ENCODE measurements at regions not wholly inside any gene's neighbourhood (a gene's known extent, or its start where the extent isn't known, plus 50 kb on each side); places are given as distances from the start of the nearest gene placed in this dataset.

DNA sequence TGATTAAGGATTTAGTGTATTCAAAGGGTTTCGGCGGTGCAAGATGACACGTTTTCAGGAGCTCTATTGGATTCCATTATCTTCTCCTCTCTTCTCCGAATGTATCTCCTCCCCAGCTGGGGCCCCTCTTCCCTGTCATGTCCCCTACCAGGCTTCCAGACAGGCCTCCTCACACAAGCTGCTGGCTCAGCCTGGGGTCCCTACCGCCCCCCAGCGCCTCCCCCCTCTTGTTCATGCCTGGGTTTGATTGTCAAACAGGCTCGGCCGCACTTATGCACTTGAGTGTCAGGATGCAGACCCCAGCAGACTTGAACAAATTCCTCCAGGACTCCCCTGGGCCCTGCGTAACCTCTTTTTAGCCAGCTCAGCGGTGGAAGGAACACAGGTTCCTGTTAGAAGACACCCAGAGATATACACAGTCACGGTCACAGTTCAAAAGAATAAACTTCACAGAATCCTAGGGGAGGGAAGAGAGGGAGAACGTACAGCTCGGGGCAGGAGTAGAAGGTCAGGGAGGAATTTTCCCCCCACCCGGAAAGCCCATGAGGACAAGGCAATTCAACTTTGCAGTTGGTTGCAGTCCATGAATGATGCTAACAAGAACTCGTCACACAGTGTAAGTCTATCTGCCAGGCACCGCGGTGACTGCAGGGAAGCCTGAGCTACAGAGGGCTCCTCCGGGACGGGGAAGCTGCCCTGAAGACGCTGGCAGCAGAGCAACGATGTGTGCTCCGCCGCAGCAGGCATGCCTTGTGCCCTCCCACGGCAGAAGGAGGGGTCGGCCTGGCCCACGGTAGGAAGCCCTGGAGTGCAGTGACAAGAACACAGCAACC is 560.0 kb downstream of the BNC2 start:
- peak overlapping the region; percentile 53 for H3K27ac Mint-ChIP-seq
- TF ChIP-seq CTCF (conservative IDR thresholded peaks at IDR 0.05), result no peak
- peaks cover 5% of the 10 kb centered on the region for H3K9me3 Mint-ChIP-seq
- no peak for DNase-seq (ENCODE audit: extremely low spot score, unreplicated experiment)
- no peaks in the 10 kb centered on the region for H3K36me3 Mint-ChIP-seq
- peaks cover 8% of the 10 kb centered on the region for H3K27me3 Mint-ChIP-seq
- peaks cover 53% of the 10 kb centered on the region for H3K4me1 Mint-ChIP-seq (ENCODE audit: unreplicated experiment)
- no peak overlapping the region for H3K4me3 Mint-ChIP-seq

DNA sequence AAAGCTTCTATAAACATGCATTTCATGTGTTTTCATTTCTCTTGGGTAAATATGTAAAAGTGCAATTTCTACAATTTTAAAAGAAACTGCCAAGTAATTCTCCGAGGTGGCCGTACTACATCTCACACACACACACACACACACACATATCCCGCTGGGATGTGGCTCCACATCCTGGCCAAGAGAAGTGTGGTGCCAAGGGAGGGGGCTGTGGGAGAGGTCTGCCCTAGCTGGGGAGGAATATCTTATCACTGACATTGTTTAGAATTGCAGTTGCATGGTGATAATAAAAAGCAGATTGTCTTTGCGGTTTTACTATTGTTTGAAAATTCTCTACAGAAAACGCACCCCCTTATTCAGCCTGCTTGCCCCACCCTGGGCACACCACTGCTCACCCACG is 558.4 kb downstream of the BNC2 start:
- Mint-ChIP-seq H3K27me3 (peaks cover 8% of the 10 kb centered on the region), H3K4me1 (ENCODE audit: unreplicated experiment) (peaks cover 57% of the 10 kb centered on the region), H3K4me3 (no peak overlapping the region), H3K36me3 (no peaks in the 10 kb centered on the region), H3K9me3 (peaks cover 5% of the 10 kb centered on the region), H3K27ac (no peak overlapping the region)
- DNase-seq (ENCODE audit: extremely low spot score, unreplicated experiment), result no peak
- TF ChIP-seq CTCF (conservative IDR thresholded peaks at IDR 0.05), result no peak

DNA sequence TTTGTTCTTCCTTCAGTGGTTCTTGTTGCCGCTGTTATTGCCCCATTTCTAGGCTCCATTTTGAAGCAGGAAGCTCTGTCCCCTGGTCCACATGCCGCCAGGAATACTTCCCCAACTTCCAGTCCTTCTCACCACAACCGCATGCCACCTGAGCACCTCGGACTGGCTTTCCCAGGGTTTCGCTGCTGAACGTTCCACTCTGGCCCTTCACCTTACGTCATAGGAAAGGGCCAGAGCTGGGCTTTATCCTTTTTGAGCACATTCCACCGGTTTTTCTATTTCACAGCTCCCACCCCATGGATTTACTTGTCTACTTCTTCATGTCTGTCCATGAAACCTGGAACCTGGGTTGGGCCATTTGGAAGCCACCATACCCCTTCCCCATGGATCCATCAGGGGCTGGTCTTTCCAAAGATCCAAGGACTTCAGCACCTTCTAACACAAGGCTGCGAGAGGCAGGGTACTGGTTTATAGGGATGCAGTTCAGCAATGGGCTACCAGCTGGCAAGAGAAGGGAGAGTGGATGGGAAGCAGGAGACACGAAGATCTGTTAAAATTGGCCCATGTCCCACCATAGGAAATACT is 557.4 kb downstream of the BNC2 start:
- TF ChIP-seq CTCF (conservative IDR thresholded peaks at IDR 0.05), result no peak
- Mint-ChIP-seq H3K27ac (no peak overlapping the region), H3K9me3 (peaks cover 5% of the 10 kb centered on the region)

DNA sequence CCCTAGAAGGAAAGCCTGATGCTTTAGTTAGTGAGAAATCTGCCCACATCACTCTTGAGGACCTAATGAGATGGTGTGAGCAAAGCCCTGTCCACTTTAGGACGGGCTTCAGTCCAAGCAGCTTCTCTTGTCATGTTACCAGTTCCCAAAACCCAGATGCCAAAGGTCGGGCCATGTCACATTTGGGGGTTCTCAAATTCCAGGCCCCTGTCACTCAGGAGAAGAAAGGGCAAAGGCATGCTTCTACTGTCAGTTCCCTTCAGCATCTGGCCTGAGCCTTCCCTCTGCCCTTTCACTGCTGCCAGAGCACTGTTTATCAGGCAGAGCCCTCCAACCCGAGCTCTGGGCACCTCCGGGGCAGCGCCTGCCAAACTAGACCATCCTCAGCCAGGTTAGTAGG is 556.0 kb downstream of the BNC2 start:
- Mint-ChIP-seq H3K27ac (no peak overlapping the region), H3K4me1 (ENCODE audit: unreplicated experiment) (peaks cover 39% of the 10 kb centered on the region), H3K4me3 (no peak overlapping the region), H3K27me3 (peaks cover 10% of the 10 kb centered on the region), H3K36me3 (no peaks in the 10 kb centered on the region), H3K9me3 (peaks cover 5% of the 10 kb centered on the region)
- DNase-seq (ENCODE audit: extremely low spot score, unreplicated experiment), result no peak
- no peak for TF ChIP-seq CTCF (conservative IDR thresholded peaks at IDR 0.05)

More for the DNA sequence above, 557.4 kb downstream of the BNC2 start:
- H3K27me3 Mint-ChIP-seq, result peaks cover 10% of the 10 kb centered on the region
- no peak for DNase-seq (ENCODE audit: extremely low spot score, unreplicated experiment)
- H3K4me1 Mint-ChIP-seq (ENCODE audit: unreplicated experiment), result peaks cover 50% of the 10 kb centered on the region
- no peak overlapping the region for H3K4me3 Mint-ChIP-seq
- no peaks in the 10 kb centered on the region for H3K36me3 Mint-ChIP-seq

GRCh38 chr9:16315720-16316119 is 554.8 kb downstream of the BNC2 start:
- TF ChIP-seq CTCF (conservative IDR thresholded peaks at IDR 0.05), result no peak
- Mint-ChIP-seq H3K4me1 (ENCODE audit: unreplicated experiment) (peaks cover 34% of the 10 kb centered on the region), H3K36me3 (no peaks in the 10 kb centered on the region), H3K27ac (no peak overlapping the region), H3K9me3 (peaks cover 9% of the 10 kb centered on the region), H3K4me3 (no peak overlapping the region), H3K27me3 (peaks cover 15% of the 10 kb centered on the region)
- no peak for DNase-seq (ENCODE audit: extremely low spot score, unreplicated experiment)
